ENCODE measurements at regions not wholly inside any gene's neighbourhood (a gene's known extent, or its start where the extent isn't known, plus 50 kb on each side); places are given as distances from the start of the nearest gene placed in this dataset.

GRCh38 chr18:51603111-51603510 lies 405.6 kb upstream of the MEX3C start:
- no peak for DNase-seq

GRCh38 chr18:51603551-51603950 lies 406.1 kb upstream of the MEX3C start:
- DNase-seq, result no peak

- no peak for DNase-seq
These were observed 413.0 kb upstream of the MEX3C start for GRCh38 chr18:51610481-51610880.

DNA sequence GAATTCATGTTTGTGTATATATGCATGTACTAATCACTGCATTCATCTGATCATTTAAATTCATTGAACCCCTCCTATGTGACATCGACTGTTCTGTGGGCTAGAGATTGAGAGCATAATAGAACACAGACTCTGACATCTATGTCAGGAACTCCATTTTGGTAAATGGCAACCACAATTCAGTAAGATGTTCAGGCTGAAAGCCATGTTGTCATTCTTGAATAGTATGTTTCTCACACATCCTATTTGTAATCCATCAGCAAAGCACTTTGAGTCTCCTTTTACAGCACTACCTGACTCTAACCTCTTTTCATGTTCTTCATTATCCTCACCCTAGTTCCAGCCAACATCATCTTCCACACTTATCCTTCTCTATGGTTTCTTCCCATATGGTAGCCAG lies 413.8 kb upstream of the MEX3C start:
- DNase-seq, result no peak

DNA sequence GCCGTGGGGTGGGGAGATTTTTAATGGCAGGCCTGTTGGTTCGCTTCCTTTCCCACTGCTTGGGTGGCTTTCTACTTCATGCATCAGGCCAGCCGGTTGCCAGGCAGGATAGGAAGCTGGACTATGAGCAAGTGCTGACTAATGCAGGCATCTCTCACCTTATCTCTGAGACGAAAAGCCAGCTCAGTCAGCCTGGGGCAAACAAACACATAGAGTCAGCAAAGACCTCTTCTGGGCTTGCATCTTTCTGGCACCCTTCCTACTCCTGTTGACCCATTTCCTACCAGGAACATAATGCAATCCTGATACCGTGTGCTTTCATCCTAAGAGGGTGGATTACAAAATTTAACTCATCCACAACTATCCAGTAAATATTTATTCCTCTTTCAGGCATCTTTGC lies 416.6 kb upstream of the MEX3C start:
- no peak for DNase-seq

DNA sequence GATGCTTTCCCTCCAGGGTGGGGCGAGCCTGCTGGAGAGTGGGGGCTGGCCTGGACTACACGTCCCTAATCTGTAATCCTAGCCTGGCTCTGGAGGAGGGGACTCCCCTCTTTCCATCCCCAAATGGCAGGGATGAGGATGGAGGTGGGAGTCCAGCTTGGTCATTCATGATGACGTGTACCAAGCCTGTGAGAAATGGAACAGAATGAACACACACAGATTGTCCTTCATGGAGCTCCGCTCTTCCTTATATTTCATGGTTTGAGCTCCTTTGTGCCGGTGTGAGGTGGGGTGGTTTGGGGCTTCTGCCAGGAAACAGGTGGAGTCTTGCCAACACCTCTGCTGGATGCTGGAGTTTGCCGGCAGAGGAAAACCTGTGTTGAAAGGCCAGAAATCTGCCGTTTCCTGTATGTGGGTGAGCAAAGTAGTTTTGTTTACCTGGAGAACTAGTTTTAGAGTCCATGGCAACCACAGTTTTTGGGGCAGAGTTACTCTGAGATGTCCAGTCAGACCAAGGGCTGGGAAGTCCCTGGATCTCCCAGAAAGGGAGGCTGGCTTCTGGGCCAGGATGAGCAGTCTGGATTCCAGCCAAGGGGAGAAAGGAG lies 417.6 kb upstream of the MEX3C start:
- no peak for DNase-seq

GRCh38 chr18:51617167-51617566 lies 419.7 kb upstream of the MEX3C start:
- DNase-seq, result no peak

DNA sequence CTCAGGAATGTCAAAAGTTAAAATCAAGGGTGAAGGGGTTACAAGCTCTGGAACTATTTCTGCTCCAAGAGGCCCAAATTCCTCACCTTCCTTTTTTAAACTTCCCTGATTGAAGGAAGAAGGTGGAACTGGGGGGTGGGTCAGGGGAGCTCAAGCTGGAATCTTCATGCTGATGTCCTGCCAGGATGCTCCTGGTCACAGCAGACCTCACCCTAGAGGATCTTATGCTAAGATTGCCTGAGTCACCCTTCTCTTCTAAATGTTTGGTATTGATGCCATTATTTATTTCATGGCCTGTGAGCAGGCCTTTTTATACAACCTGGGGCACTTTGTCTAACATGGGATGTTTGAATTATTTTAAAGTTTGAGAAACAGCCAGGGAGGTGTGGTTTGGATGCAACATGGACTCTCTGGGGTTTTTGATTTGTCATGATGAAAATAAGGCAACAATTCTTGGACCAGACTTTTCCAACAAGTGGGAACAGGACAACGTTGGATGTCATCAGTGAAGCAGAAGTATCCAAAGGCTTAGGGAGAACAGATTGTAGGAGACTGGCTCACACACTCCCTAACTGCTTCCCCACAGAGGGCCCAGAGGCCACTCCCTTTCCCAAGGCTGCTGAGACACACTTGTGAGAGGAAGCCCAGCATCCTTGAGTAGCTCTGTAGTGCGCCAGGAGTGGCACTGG lies 420.2 kb upstream of the MEX3C start:
- no peak for DNase-seq

DNA sequence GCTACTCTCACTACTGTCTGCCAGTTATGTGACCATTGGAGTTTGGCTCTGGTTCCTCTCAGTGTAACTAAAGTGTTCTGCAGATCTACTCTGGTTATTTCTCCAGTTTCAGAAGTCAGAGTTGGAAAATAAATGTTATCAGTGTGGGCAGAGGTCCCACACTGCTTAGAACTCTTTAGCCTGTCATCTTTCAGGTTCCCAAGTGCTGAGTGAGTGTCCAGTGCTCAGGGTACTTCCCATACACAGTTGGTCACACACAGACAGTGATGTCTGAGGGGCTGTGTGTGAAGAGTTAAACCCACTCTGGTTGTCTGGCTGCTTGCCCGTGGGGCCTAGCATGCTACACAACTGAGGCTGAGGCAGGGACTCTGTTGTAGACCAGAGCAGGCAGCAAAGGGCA lies 421.8 kb upstream of the MEX3C start:
- DNase-seq, result no peak

- DNase-seq, result no peak
These were observed 423.8 kb upstream of the MEX3C start for GRCh38 chr18:51621113-51621863.

DNA sequence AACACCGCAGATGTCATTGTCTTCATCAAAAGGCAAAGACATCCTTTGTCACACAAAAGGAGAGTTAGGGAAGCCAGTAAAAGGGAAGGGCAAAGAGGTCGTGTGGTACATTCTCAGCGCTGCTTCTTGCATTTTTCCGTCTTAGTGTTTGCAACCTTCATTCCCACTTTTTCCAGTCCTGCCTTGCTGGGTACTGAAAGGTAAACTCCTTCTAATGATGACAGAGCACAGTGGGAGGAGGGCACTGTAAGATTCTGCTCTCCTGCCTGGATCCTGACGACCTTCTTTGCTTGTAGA lies 424.3 kb upstream of the MEX3C start:
- no peak for DNase-seq

DNA sequence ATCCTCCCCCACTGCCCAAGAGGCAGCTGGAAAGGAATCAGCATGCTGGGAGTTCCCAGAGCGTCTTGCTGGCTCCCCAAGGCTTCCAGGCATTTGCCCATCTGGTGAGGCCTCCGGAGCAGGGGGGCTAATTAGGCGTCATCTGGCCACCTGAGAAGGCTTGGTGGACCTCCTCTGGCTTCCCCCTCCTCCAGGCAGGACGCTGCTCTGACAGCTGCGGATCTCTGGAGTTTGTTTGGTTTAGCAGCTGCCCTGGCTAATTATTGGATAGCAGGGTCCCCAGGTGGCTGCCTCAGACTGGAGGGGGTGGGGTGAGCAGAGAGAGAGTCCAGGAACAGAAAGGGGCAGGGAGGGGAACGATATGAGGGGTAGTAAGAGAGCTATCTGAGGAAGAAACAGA lies 425.2 kb upstream of the MEX3C start:
- DNase-seq, result no peak

DNA sequence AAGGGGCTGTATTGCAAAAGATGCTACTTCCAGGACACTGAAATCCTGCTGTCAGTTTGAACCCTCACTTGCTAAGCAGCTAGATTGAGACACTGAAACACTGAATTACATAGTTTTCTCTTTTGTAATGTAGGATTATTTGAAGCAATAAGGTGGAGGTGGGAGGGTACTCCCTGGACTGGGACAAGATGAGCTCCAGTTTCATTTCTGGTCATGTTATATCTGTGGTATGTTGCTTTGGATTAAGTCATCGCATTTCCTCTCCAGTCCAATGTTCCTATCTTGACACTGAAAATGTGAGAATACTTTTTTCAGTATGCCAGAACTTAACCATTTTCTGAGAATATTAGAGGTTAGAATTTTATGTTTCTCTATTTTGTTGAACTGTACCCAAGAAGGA lies 426.2 kb upstream of the MEX3C start:
- DNase-seq, result no peak

DNA sequence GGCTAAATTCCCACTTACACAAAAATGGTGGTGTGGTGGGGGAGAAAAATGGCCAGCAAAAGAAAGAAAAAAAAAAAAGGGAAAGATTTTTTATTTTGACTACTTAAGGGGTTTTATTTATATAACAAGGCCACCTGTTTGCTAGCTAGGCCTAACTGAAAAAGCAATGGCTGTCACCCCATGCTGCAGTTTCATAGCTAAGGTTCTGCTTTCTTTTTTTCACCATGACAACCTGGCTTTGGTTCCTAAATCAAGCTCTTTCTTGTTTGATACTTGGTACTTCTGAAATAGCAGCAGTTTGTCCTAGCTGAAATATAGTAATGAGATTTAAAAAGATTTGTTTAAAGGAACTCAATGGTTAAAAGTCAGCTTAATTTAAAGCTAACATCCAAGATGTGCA lies 433.2 kb upstream of the MEX3C start:
- no peak for DNase-seq

GRCh38 chr18:51637881-51638280 lies 440.4 kb upstream of the MEX3C start:
- DNase-seq, result no peak

GRCh38 chr18:51639541-51639940 lies 442.1 kb upstream of the MEX3C start:
- DNase-seq, result no peak

GRCh38 chr18:51643483-51643882 lies 446.0 kb upstream of the MEX3C start:
- no peak for DNase-seq

DNA sequence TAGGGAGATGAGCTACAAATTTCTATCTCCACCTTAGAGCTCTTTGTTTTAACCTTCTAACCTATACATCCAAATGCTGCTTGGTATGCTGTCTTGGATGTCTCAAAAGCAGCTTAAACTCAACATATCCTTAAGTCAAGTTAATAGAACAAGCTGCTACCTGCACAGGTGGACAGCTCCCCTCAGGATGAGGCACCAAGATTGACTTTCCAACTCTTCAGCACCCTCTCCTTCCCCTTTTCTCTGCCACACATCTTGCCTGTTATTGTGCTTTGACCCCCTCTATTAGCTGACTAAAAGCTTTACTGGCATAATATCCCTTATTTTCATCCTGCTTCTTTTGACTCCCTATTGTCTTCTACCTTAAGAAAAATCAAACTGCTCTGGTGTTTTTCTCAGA lies 448.1 kb upstream of the MEX3C start:
- no peak for DNase-seq

DNA sequence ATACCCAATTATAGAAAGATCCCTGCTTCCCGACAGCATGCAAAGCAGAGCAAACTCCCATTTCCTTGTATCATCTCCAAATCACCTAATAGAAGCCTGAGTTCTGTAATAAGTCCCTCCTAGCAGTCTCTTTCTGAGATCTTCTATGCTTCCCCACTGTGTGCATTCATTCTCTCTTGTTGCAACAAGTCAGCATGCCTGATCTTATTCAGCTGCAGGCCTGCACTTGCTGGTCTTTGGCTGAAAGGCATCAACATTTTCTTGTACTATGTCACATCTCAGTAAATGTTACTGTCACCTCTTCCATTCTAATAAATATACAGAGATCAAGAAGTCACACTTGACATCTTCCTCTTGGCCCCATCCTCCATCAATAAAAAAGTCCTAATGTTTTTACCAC lies 449.9 kb upstream of the MEX3C start:
- no peak for DNase-seq

GRCh38 chr18:51647942-51648341 lies 450.5 kb upstream of the MEX3C start:
- no peak for DNase-seq

GRCh38 chr18:51649796-51650195 lies 452.3 kb upstream of the MEX3C start:
- no peak for DNase-seq

- no peak for DNase-seq
These were observed 454.3 kb upstream of the MEX3C start for GRCh38 chr18:51651761-51652160.

DNA sequence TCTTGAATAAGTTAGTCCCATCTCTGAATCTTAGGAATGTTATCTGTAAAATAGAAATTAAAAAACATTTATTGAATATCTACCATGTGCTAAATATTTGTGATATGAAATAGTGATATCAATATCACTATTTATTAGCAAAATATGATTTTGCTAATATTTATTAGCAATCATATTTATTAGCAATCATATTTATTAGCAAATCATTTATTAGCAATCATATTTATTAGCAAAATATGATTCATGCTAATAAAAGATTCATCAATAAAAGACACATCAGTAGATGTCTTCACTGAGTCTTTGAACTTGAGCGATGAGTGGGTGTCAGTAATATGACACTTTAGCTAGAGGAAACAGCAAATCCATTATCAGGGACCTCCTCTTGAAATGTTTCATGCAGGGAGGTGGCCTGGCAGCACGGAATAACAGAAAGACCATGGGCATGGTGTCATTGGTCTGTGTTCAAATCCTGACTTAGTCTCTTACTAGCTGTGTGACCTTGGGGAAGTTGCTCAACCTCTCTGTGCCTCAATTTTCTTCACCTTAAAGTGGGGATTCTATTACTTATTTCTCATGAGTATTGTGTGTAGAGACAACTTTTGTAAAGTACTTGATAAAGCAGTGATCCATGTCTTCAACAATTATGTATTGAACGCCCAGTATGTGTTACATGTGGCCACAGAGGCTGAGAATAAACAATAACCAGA lies 456.2 kb upstream of the MEX3C start:
- no peak for DNase-seq

All from stimulated activated naive CD4-positive, alpha-beta T cell (primary cell).